IMR-90 (cell line): ENCODE measurements at regions not wholly inside any gene's neighbourhood (a gene's known extent, or its start where the extent isn't known, plus 50 kb on each side); places are given as distances from the start of the nearest gene placed in this dataset.

Source experiments
- ATAC-seq: fragments of 200-7000 bp; cut with Tn5 transposase; 2 replicates; pipeline ENCODE4 v1.9.1; 2020; ENCODE audit warnings: low read depth, mild to moderate bottlenecking, moderate library complexity
- BruUV-seq: library from RNA; stranded (reverse); fragments of 400-500 nt; replicated peaks from 2 replicates; lab custom pipeline; 2021; lab: Mats Ljungman, UMichigan
- CTCF ChIA-PET: fragments of 300-600 bp; formaldehyde crosslinking; extraction: SDS; loops from one replicate; lab custom pipeline; 2021; ENCODE audit warnings: antibody characterized with exemption; lab: Yijun Ruan, JAX
- POLR2A ChIA-PET: fragments of 300-600 bp; sonication (Branson Sonifier 250); formaldehyde crosslinking; loops from one replicate; lab custom pipeline; 2022; ENCODE audit warnings: antibody characterized with exemption; ENCODE audit not compliant: unreplicated experiment; lab: Charles Lee
- DNase-seq: peaks from one replicate; pipeline ENCODE4 v3.0.0; 2013
- H2AFZ ChIP-seq: replicated peaks from 2 replicates; pipeline ENCODE3; 2013; ENCODE audit warnings: low read length, mild to moderate bottlenecking; ENCODE audit not compliant: poor library complexity
- H2AK5ac ChIP-seq: 2 replicates; pipeline ENCODE4 v1.6.1; 2013; ENCODE audit warnings: low read depth, low read length, inconsistent platforms
- H2AK9ac ChIP-seq: replicated peaks from 2 replicates; pipeline ENCODE3; 2013; ENCODE audit warnings: mild to moderate bottlenecking, low read depth, low read length, moderate library complexity; ENCODE audit not compliant: poor library complexity
- H2BK120ac ChIP-seq: 2 replicates; pipeline ENCODE4 v1.6.1; 2013; ENCODE audit warnings: low read depth, low read length, inconsistent platforms
- H2BK15ac ChIP-seq: 3 replicates; pipeline ENCODE4 v1.6.1; 2013; ENCODE audit warnings: low read depth, low read length, inconsistent platforms
- H2BK20ac ChIP-seq: 2 replicates; pipeline ENCODE4 v1.6.1; 2013; ENCODE audit warnings: low read depth, mild to moderate bottlenecking, inconsistent platforms, low read length, moderate library complexity
- H2BK5ac ChIP-seq: 2 replicates; pipeline ENCODE4 v1.6.1; 2013; ENCODE audit warnings: mild to moderate bottlenecking, low read depth, low read length, inconsistent platforms; ENCODE audit not compliant: poor library complexity, severe bottlenecking
- H3K14ac ChIP-seq: replicated peaks from 2 replicates; pipeline ENCODE4 v1.6.1; 2013; ENCODE audit warnings: low read depth, low read length, inconsistent platforms
- H3K18ac ChIP-seq: 2 replicates; pipeline ENCODE4 v1.6.1; 2013; ENCODE audit warnings: low read depth, low read length, control low read depth
- H3K23ac ChIP-seq: 2 replicates; pipeline ENCODE4 v1.6.1; 2013; ENCODE audit warnings: low read depth, low read length, inconsistent platforms
- H3K27ac ChIP-seq: 2 replicates; pipeline ENCODE4 v1.5.1; 2013; ENCODE audit warnings: mild to moderate bottlenecking, control low read depth, low read length; ENCODE audit not compliant: insufficient read depth
- H3K27me3 ChIP-seq: 2 replicates; pipeline ENCODE4 v1.6.1; 2013; ENCODE audit warnings: low read length; ENCODE audit not compliant: control insufficient read depth, insufficient read depth
- H3K36me3 ChIP-seq: 2 replicates; pipeline ENCODE4 v1.6.1; 2013; ENCODE audit warnings: low read length, mixed read lengths; ENCODE audit not compliant: control insufficient read depth, insufficient read depth
- H3K4ac ChIP-seq: 2 replicates; pipeline ENCODE4 v1.6.1; 2013; ENCODE audit warnings: low read depth, low read length, inconsistent platforms
- H3K4me1 ChIP-seq: 2 replicates; pipeline ENCODE4 v1.6.1; 2013; ENCODE audit warnings: low read length, mixed read lengths; ENCODE audit not compliant: control insufficient read depth, insufficient read depth
- H3K4me2 ChIP-seq: 2 replicates; pipeline ENCODE4 v1.6.1; 2013; ENCODE audit warnings: low read depth, mild to moderate bottlenecking, control low read depth, low read length, moderate library complexity
- H3K4me3 ChIP-seq: 2 replicates; pipeline ENCODE4 v1.5.1; 2013; ENCODE audit warnings: low read depth, mild to moderate bottlenecking, control low read depth, low read length, moderate library complexity; ENCODE audit not compliant: insufficient read depth
- H3K56ac ChIP-seq: 2 replicates; pipeline ENCODE4 v1.6.1; 2013; ENCODE audit warnings: low read length, inconsistent platforms; ENCODE audit not compliant: insufficient read depth; ENCODE audit errors: extremely low read depth
- H3K79me1 ChIP-seq, 2 experiments: 2 replicates each; pipeline ENCODE4 v1.6.1; 2013; ENCODE audit warnings: low read length in 2 of 2, inconsistent platforms in 1 of 2, low read depth in 1 of 2
- H3K9ac ChIP-seq: 2 replicates; pipeline ENCODE4 v1.6.1; 2013; ENCODE audit warnings: low read depth, low read length, control low read depth
- H3K9me1 ChIP-seq: 2 replicates; pipeline ENCODE4 v1.6.1; 2013; ENCODE audit warnings: low read length, inconsistent platforms; ENCODE audit not compliant: insufficient read depth
- H3K9me3 ChIP-seq: 2 replicates; pipeline ENCODE4 v1.6.1; 2013; ENCODE audit warnings: low read length; ENCODE audit not compliant: control insufficient read depth, insufficient read depth
- H4K20me1 ChIP-seq: 2 replicates; pipeline ENCODE4 v1.6.1; 2013; ENCODE audit warnings: low read length, inconsistent platforms; ENCODE audit not compliant: insufficient read depth
- H4K5ac ChIP-seq: 2 replicates; pipeline ENCODE4 v1.6.1; 2013; ENCODE audit warnings: mild to moderate bottlenecking, low read depth, low read length, control low read depth
- H4K8ac ChIP-seq, 2 experiments: 2 replicates each; pipeline ENCODE4 v1.6.1; 2013; ENCODE audit warnings: low read depth in 2 of 2, low read length in 2 of 2, control low read depth in 1 of 2, inconsistent platforms in 1 of 2
- H4K91ac ChIP-seq: 2 replicates; pipeline ENCODE4 v1.6.1; 2013; ENCODE audit warnings: low read depth, low read length, inconsistent platforms; ENCODE audit not compliant: insufficient read depth
- CEBPB ChIP-seq: IDR thresholded peaks from 2 replicates; pipeline ENCODE4 v1.6.1; 2012; ENCODE audit warnings: low read depth, low read length, improper control_type of control experiment
- ELK1 ChIP-seq: fragments of 150-350 bp; IDR thresholded peaks from 2 replicates; pipeline ENCODE4 v1.6.1; 2016; ENCODE audit warnings: low read depth, mild to moderate bottlenecking, low read length, moderate library complexity, borderline replicate concordance
- WGBS, 2 experiments: methylation state at CpG; one replicate each; pipeline versions ENCODE4 v1.1.5 to v1.1.7; 2013; ENCODE audit warnings: missing lambda C conversion rate in 2 of 2; ENCODE audit not compliant: insufficient read length in 1 of 2; ENCODE audit errors: extremely low coverage in 2 of 2; 5-methylcytosine and 5-hydroxymethylcytosine counted together
- dilution Hi-C: fragments of 300-500 bp; cut with HindIII; formaldehyde crosslinking; loops from one replicate; pipeline ENCODE4 v1.14.3; 2018; ENCODE audit warnings: low sequenced_read_pairs; ENCODE audit not compliant: unreplicated experiment
- in situ Hi-C: fragments of 300-500 bp; cut with MboI; formaldehyde crosslinking; loops from 3 replicates; pipeline ENCODE4 v1.14.3; 2019; ENCODE audit warnings: low sequenced_read_pairs, inconsistent platforms, mixed read lengths
- intact Hi-C: fragments of 100-400 bp; cut with micrococcal nuclease; formaldehyde crosslinking; loops from 2 replicates; pipeline ENCODE4 v1.10.0; 2022

GRCh38 chr16:64309398-64310110 lies 812.3 kb downstream of the CDH11 start:
- Histone ChIP-seq H3K56ac (no peak overlapping the region), H4K5ac (no peak overlapping the region), H3K27me3 (peaks cover 5% of the 10 kb centered on the region), H3K9me1 (no peaks in the 10 kb centered on the region), H2AK9ac (no peak overlapping the region), H2BK5ac (no peak overlapping the region), H3K79me1 (no peaks in the 10 kb centered on the region), H3K9me3 (no peaks in the 10 kb centered on the region), H3K23ac (no peak overlapping the region), H2AFZ (no peak overlapping the region), H3K36me3 (no peaks in the 10 kb centered on the region), H2AK5ac (no peak overlapping the region), H3K14ac (no peak overlapping the region), H3K4me1 (no peaks in the 10 kb centered on the region), H3K4ac (no peak overlapping the region), H2BK120ac (no peak overlapping the region), H4K20me1 (no peaks in the 10 kb centered on the region), H3K4me3 (no peak overlapping the region), H3K4me2 (no peak overlapping the region), H3K27ac (no peak overlapping the region), H2BK15ac (no peak overlapping the region), H3K18ac (no peak overlapping the region), H4K8ac (no peak overlapping the region), H2BK20ac (no peak overlapping the region), H3K9ac (no peak overlapping the region), H4K91ac (no peak overlapping the region)
- POLR2A ChIA-PET = no interaction called here
- WGBS, 2 experiments = no CpG with 5 or more reads among the region's 2 CpGs
- ATAC-seq (no peak), DNase-seq (no peak)
- TF ChIP-seq ELK1 (no peak), CEBPB (peak; percentile 73)
- intact Hi-C loops (no loop called here), in situ Hi-C loops (no loop called here), dilution Hi-C loops (no loop called here)
- no TSS peak for BruUV-seq
- CTCF ChIA-PET = no interaction called here
